ENCODE measurements at regions not wholly inside any gene's neighbourhood (a gene's known extent, or its start where the extent isn't known, plus 50 kb on each side); places are given as distances from the start of the nearest gene placed in this dataset.
A peak's percentile ranks its signal among the peaks of the same experiment; 100 is the strongest.

DNA sequence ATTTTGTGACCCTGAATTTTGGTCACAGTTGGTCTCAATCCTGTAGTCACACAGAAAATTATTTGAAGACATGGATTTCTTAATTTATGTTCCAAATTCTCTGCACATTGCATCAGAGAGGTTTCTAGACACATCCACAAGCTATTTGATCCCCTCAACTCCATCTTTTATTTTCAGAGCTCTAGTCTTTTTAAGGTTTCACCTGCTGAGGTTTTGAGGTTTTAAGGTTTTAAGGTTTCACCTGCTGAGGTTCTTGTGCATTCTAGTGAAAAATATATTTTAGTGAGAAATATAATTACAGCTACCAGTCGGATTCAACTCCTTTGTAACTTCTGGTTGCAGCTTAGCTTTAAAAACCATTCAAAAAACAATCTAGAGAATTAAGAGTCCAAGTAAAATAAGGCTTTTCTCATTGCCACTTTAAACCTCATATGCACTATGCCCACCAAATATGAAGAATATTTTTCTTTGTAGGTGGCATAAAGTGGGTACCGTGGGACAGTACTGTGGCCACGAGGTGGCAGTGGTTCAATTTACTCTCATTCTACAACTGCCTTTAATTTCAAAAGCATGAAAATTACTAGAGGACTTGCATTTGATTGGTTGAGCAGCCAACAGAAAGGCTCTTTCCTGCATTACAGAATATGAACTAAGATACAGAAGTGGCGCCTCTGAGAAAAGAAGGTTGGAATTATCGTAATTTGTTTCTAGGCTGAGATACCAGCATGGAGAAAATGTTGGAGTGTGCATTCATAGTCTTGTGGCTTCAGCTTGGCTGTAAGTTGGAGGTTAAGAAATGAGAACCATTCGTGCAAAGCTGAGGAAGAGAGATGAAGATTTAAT, 366.5 kb upstream of the OR4E1 start:
- no peak for DNase-seq (ENCODE audit: low spot score)

DNA sequence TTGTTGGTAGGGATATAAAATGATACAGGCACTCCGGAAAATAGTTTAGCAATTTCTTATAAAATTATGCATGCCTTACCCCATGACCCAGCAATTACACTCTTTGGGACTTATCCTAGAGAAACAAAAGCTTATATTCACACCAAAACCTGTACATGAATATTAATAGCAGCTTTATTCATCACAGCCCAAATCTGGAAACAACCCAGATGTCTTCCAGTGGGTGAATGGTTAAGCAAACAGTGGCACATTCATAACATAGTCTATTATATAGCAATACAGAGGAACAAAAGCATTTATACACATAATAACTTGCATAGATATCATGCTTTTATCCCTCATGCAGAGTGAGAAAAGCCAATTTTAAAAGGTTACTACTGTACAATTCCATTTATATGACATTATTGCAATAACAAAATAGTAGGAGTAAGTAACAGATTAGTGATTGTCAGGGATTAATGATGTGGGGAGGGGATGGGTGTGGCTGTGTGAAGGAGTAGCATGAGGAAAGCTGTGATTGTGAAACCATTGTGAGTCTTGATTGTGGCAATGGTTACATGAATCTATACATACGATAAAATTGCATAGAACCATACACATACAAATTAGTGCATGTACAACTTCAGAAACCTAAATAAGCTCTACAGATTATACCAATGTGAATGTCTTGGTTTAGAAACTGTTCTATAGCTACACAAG, 363.1 kb upstream of the OR4E1 start:
- DNase-seq (ENCODE audit: low spot score): no peak

DNA sequence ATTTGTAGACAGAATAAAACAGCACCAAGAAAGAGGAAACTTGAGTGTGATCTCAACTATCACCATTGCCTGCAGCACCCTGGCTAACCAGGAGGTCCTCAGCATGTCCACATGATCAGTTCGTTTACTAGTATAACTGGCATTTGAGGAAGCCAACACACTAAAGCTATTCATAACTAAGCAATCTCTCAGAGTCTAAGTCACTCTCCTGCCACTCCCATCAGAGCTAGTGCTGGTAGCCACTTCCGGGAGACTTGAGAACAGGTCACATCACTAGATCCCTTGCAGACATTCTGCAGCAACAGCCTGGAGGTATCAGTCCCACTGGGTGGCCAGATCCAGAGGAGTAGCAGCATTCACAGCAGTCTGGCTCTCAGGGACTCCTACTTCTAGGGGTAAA, 352.9 kb upstream of the OR4E1 start:
- no peak for DNase-seq (ENCODE audit: low spot score)

DNA sequence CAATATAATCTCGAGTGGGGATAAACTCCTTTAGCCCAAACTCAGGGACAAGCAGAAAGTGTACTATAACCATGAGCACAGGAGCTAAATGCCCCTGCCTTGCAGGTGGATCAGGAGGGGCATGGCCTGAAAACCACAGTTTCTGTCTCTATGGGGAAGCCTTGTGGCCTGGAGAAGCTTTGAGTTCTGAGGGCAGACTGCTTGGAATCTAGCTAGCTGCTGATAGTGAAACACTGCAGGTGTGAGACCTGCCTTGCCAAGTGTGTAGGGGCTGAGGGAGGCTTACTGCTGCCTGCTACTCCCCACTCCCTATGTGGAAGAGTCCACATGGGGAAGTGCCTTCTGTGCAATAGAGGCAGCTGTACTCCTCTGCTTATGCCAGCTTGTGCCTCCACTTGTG, 352.3 kb upstream of the OR4E1 start:
- no peak for DNase-seq (ENCODE audit: low spot score)

DNA sequence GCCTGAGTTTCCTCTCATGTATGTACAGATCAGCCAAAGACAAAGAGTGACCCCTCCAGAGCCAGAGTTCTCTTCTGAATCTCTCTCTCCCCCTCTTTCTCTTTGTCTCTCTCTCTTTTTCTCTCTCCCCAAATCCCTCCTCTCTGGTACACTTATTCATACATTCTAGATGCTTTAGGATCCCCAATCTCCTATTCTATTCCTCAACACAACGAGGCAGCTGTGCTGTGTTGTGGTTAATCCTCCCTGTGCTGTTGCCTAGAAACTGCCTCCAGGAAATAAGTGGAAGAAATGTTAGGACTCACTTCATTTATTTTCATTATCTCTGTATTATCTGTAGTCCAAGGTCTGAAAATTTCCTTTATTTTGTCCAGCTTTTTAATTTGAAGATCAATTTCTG, 350.5 kb upstream of the OR4E1 start:
- DNase-seq (ENCODE audit: low spot score): no peak

DNA sequence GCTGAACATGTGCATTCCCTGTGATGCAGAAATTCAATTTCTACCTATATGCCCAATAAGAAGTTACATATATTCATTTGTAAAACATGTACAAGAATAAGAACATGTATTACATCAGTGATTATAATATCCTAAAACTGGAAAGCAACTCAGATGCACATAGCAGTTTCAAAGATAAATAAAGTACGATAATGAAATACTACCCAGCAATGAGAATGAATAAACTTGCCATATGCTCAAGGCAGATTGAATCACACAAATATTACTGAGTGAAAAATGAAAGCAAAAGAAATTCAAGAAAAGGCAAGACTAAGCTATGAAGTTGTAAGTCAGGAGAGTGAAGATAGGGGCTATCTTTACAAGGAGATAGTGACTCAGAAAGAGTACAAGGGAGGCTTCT, 345.3 kb upstream of the OR4E1 start:
- no peak for DNase-seq (ENCODE audit: low spot score)

DNA sequence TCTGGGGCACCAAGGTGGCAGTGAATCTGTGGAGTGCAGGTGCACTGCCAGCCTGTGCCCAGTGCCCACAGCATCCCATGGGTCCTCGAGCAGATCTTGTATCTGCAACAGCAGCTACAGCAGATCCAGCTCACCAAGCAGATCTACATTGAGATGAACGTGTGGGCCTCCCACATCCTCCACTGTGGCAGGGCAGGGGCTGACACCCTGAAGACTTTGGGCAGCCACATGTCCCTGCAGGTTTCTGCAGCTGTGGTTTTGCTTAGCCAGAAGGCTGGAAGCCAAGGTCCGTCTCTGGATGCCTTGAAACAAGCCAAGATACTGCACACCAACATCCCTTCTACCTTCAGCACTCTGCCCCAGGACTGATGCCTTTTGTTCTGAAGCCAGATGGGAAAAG, 338.8 kb upstream of the OR4E1 start:
- DNase-seq (ENCODE audit: low spot score): no peak

DNA sequence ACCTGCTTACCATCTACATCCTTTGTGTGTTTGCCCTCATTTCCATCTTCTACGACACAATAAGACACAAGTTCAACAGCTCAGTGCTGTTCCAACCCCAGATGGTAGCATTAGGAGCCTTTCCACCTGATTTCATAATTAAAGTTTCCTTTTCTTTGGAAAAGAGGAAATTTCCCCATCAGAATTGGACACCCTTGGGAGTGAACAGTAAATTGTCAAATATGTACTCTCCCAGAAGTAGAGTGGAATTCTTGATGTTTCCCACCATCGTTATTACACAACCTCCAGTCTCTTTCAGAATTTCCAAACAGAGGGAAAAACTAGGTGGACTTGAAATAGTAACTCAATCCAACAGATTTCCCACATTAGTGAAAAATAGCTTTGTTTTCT, 337.6 kb upstream of the OR4E1 start:
- DNase-seq (ENCODE audit: low spot score): no peak

DNA sequence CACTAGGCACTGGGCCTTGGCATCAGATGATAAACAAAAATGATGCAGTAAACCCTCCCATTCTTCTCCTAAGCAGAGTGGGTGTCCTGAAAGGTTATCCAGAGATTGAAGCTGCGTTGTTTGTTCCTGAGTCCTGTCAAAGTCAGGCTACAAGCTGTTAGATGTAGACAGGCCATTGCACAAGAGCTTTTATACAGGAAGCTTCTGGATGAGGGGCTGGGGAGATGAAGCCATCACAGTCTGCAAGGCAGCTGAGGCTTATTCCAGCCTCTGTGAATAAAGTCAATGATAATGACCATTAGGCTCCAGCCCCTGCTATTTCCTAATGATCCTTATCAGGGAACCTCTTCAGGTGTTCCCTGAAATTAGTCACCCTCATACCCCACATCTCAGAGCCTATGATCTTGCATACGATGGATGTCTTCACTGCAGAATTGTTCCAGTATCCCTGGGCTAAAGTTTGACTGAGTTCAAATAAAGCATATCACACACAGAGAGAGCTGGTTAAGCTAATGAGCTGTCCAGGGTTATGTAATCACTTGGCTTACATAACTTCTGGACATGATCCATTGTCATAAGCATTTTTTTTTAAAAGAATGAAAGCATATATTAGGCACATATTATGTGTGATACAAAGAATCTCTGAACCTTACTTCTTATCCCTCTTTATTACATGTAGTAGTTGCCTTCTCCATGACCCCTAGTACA, 337.1 kb upstream of the OR4E1 start:
- DNase-seq (ENCODE audit: low spot score): no peak

DNA sequence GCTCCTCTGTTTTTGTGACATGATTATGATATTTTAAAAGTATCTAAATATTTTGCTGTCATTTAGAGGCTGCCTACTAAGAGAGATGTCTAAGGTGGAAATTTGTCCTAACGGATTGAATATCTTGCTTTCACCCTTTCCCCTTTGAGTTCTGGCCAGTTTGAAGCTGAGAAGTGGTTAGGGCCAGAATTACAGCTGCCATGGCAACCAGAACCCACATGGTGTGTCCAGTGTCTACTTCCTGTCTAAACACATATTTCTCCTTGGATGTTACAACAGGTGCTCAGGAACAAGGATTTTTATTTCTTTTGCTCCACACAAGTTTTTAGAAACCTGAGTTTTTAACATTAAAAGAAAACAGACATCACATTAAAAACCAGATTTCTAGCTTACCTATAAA, 335.1 kb upstream of the OR4E1 start:
- DNase-seq (ENCODE audit: low spot score): no peak

DNA sequence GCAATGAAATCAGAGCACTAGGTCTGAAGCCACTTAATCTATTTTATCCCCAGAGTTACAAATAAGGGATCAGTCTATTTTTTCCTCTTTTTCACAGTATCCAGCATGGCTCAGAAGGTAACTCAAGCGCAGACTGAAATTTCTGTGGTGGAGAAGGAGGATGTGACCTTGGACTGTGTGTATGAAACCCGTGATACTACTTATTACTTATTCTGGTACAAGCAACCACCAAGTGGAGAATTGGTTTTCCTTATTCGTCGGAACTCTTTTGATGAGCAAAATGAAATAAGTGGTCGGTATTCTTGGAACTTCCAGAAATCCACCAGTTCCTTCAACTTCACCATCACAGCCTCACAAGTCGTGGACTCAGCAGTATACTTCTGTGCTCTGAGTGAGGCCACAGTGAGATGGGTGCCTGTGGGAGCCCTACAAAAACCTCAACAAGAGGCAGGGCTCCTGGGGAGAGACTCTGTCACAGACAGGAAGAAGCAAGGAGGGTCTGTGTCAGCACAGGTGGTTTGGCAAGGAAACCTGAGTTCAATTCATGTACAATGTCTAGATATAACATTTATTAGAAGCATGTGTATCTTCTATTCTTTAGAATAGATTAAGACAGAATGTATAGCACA, 334.3 kb upstream of the OR4E1 start:
- DNase-seq (ENCODE audit: low spot score): no peak

DNA sequence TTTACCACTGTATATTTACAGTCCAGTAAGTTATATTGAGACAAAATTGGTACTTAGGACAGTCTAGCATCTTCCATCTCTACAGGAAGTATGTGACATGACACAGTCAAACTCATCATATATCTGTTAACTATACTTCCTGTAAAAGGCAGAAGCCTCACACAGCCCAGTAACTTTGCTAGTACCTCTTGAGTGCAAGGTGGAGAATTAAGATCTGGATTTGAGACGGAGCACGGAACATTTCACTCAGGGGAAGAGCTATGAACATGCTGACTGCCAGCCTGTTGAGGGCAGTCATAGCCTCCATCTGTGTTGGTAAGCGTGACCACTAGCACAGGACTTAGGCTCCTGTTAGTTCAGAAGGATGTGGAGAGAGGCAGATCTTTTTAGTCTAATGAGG, 333.7 kb upstream of the OR4E1 start:
- no peak for DNase-seq (ENCODE audit: low spot score)

DNA sequence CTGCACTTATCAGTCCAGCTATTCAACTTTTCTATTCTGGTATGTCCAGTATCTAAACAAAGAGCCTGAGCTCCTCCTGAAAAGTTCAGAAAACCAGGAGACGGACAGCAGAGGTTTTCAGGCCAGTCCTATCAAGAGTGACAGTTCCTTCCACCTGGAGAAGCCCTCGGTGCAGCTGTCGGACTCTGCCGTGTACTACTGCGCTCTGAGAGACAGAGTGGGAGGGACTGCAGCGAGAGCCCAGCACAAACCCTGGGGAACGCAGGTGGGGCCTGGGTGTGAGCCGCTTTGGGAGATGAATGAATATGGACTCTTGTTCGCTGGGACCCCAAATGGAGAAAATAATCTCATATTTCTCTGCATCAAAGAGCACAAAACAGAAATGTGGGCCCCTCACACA, 329.8 kb upstream of the OR4E1 start:
- DNase-seq (ENCODE audit: low spot score): no peak

DNA sequence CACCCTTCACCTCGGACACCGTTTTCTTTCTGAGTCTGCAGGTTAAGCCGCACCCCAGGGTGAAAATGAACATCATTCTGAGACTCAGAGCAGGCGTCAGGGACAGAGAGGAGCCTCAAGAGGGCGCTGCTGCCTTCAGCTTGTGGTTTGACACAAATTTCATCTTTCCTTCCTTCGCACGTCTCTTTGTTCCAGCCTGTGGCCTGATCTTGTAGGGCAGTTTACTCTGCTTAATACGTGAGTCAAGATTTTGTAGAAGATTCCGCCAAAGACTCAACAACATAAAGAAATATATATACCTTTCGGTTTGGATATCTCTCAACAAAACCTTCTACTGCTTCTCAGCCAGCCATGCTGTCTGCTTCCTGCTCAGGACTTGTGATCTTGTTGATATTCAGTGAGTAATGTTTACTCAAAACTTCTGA, 329.3 kb upstream of the OR4E1 start:
- no peak for DNase-seq (ENCODE audit: low spot score)

DNA sequence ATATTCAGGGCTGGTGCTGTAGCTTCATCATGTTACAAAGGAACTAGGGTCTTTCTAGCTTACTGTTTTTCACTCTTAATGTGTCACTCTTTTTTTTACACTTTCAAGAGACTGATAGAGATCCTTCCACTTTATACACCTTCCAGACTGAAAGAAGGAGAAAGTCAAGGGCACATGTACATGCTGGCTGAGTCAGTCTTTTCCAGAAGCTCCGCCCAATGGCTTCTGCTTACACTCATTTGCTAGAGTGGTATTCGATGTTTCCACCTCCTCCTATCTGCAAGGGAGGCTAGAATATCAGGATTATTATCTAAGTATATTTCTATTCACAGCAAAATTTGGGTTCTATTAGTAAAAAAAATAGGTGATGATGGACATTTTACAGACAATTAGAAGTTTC, 325.8 kb upstream of the OR4E1 start:
- DNase-seq (ENCODE audit: low spot score): no peak

DNA sequence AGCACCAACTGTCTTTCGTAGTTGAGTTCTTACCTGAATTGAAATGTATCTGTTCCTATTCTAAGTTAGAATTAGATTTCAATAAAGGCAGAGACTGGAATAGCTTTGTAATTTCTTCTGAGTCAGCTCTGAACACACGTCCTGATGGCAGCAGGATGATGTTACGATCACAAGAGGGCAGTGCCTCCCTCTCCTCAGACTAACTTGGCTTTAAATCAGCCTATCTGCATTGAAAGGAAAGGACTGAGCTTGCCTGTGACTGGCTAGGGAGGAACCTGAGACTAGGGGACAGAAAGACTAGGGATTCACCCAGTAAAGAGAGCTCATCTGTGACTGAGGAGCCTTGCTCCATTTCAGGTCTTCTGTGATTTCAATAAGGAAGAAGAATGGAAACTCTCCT, 323.7 kb upstream of the OR4E1 start:
- DNase-seq (ENCODE audit: low spot score): peak; percentile 8

DNA sequence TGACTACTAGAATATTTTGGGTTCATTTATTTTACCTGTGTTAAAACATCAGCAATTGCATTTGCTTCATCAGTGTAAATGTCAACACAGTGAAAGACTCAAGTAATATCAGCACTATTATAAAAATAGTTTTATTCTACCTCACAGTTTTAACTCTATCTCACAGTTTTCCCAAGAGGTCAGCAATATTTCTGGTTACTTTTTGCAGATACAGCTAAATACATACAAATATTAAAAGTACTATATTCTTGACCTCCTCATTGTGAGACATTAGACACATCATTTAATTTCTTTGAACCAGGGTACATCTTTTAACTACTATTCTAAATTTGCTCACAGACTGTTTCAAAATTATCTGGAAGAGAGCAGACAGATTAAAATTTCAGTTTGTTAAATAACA, 321.7 kb upstream of the OR4E1 start:
- DNase-seq (ENCODE audit: low spot score): no peak

DNA sequence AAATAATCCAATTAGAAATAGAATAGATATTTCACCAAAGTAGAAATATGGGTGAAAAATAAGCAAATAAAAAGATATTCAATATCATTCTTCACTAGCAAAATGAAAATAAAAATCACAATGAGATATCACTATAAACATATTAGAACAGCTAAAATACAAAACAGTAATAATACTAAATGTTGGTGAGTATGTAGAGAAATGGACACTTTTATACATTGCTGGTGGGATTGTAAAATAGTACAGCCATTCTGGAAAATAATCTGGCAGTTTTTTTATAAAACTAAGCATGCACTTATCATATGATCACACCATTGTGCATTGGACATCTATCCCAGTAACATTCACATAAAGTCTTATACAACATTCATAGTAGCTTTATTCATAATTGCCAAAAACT, 320.2 kb upstream of the OR4E1 start:
- no peak for DNase-seq (ENCODE audit: low spot score)

DNA sequence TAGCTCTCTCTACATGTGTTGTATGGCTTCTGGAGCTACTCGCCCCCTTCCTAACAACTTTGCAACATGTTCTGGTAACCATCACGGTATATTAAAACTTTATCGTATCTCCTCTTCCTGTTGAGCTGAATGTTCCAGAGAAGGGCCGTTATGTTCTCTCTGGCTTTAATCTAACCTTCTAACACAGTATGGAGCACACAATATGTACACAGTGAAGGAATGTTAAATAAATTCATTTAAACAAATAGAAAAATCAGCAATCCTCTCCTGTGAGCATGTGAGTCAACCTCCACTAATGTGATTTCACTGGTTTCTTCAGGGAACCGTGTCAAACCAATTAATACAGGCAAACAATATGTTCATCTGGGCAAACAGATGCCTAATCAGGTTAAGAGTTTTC, 319.5 kb upstream of the OR4E1 start:
- no peak for DNase-seq (ENCODE audit: low spot score)

DNA sequence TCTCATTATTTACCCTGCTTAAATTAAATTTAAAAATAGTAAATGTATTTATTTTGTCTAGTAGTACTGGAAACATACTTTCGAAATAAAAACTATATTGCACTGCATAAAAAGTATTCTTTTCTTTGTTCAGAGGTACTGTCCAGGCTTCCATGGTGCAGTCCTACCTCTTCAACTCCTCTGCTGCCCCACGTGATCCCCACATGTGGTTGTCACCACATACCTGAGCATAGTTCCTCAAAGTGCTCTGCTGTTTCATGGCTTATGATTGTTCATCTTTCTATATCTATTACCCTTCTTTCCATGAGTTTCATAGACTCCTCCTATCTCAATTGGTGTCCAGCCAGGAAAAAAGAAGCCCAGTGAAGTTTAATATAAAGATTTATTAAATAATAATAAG, 317.5 kb upstream of the OR4E1 start:
- no peak for DNase-seq (ENCODE audit: low spot score)

DNA sequence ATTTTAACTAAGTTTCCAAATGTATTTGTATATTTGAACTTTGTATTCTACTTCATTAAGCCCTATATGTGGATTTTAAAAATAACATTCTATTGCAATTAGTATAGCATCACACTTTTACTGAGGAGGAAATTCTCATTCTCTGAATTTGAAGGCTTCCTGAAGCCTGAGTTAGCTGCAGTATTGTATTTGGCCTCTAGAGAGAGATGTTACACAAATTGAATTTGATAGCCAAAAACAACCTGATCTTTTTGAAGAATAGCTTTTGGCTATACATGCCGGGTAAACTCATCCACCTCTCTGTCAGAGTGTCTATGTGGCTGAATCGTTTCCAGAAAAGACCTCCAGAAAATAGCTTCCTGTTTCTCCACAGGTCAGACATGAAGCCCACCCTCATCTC, 316.5 kb upstream of the OR4E1 start:
- no peak for DNase-seq (ENCODE audit: low spot score)

DNA sequence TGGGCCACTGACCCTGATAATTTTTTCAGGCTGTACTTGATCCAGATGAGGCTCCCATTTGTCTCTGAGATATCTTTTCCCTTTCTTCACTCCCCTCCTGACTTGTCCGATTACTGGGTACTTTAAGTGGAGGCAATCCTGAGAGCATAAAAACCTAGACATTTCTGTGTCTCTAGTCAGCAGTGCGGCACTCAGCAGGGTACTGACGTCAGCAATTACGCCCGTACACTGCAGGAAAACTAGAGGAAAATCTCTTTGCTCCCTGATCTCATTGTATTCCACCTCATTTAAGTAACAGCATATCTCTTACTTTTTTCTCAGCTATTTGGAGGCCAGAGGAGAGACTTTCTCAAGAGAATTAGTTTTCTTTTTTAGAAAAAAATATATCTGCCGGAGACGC, 315.5 kb upstream of the OR4E1 start:
- no peak for DNase-seq (ENCODE audit: low spot score)

DNA sequence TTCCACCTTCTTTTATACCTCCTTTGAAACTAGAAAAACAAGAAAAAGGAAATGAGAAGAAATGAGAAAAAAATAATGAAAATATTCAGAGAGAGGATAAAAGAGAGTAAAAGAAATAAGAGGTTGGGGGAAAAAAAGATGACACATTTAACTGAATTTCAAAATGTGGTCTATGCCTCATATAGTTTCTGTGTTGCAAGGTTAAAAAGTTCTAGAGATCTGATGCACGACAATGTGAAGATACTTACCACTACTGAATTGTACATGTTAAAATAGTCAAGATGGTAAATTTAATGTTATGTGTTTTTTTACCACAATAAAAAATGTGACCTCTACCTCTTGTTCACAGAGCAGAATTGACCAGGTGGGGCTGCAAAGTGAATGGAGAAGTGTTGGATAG, 314.8 kb upstream of the OR4E1 start:
- no peak for DNase-seq (ENCODE audit: low spot score)
